GM21529 (cell line): ENCODE measurements at regions not wholly inside any gene's neighbourhood (a gene's known extent, or its start where the extent isn't known, plus 50 kb on each side); places are given as distances from the start of the nearest gene placed in this dataset.

Experiments
- ATAC-seq: cut with Tn5 transposase; IDR thresholded peaks from one replicate; pipeline ENCODE4 v1.9.1; 2021; ENCODE audit not compliant: unreplicated experiment

GRCh38 chr4:105092356-105092755 lies 54.3 kb upstream of the TET2 start:
- ATAC-seq = no peak

- ATAC-seq = no peak
Measured at GRCh38 chr4:105092768-105093167, 53.9 kb upstream of the TET2 start.

- ATAC-seq = no peak
Measured at GRCh38 chr4:105093975-105094374, 52.7 kb upstream of the TET2 start.
